Right hindlimb (tissue), 1 donor: ENCODE measurements at regions not wholly inside any gene's neighbourhood (a gene's known extent, or its start where the extent isn't known, plus 50 kb on each side); places are given as distances from the start of the nearest gene placed in this dataset.
A peak's percentile ranks its signal among the peaks of the same experiment; 100 is the strongest.

ENCODE experiments used
- DNase-seq: peaks from one replicate; pipeline ENCODE4 v3.0.0-alpha.2; 2018

GRCh38 chr18:43482600-43482999, 205.3 kb upstream of the SYT4 start:
- no peak for DNase-seq

DNA sequence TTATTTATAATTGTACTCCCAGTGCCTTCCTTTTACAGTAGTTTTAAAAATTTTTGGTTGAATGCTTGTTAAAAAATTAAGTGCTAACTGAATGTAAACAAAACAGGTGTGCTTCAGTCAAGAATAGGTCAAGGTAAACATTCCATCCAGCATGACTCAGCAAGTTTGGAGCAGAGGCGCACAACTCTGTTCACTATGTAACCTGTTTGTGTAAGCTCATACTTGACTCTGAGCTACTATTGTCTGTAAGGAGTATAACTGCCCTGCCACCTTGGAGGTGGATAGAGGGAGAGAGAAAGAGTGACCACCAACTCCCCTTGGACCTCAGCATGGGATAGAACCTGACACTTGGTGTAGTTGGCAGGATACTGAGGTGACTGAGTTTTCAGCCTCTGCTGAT, 207.4 kb upstream of the SYT4 start:
- no peak for DNase-seq

DNA sequence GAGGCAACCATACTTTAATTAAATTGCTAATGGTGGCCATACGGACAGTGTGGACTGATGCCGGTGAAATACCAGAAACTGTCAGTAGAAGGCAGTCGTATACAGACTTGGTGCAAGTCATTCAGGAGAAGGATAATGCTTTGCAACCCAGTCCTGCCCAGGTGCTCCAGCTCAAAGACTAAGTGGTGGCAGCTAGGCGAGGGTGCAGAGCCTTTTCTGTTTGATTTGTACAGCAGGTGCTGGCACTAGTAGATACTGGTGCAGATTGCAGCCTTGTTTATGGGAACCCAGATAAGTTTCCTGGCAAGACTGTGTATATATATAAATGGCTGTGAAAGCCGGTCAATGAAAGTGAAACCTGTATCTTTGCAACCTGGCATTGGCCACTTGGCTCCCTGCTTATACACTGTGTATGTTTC, 208.3 kb upstream of the SYT4 start:
- DNase-seq: no peak

- DNase-seq: no peak
These were observed 209.2 kb upstream of the SYT4 start for GRCh38 chr18:43486462-43486861.

DNA sequence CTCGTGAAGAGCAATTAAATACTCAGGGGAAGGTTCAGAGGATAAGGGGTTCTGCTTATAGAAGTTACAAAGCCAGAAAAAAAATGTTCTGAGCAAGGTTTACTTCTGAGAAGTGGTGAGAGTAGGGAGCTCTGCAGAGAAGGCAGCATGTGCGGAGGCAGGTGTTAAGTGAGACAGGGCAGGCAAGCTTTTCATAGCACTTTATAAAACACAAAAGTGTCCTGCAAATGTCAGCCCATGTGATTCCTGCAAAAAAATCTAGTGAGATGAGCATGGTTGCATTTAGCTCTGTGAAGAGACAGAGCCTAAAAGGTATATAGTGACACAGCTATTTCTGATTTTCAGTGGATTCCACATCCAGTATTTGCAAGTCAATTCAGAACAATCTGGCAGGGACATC, 223.8 kb upstream of the SYT4 start:
- DNase-seq: no peak

GRCh38 chr18:43506935-43507334, 229.6 kb upstream of the SYT4 start:
- no peak for DNase-seq

DNA sequence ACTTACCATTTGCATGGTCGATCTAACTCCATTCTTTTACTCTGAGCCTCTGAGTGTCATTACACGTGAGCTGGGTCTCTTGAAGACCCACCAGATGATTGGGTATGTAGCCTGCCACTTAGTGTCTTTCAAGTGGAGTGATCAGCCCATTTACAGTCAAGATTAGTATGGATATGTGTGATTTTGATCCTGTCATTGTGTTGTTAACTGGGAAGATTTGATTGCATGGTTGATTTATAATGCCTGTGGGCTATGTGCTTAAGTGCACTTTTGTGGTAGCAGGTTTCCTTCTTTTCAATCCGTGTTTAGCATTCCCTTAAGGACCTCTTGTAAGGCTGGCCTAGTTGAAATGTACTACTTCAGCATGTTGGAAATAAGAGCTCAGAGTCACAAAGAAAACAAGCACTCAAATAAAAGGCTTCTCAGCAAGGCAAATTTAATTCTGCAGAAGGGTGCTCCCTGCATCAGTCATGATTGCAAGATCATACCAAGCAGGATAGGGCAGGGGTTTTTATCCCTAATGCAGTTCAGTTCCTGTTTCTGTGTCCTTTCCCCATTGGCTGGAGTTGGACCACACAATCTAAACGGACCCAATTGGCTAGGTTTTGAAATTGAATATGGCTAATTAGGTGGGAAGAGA, 230.7 kb upstream of the SYT4 start:
- DNase-seq: no peak

GRCh38 chr18:43514747-43515146, 237.5 kb upstream of the SYT4 start:
- no peak for DNase-seq

DNA sequence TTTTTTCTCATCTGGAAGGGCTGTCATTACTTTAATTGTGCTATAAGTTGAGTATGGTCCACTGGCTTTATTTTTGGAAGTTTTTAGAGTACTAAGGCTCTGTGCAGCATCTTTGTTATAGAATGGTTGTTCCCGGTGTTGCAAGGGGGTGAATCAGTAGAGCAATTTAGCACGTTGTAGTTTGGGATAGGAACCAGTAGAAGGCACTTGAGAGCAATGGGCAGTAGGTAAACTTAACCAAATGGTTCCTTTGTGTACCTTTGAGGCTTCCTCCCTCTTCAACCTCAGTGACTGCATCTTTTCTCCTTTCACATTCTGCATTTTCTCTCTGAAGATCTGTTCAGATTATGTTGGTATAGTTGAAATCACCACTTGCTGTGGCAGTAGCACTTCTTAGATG, 238.2 kb upstream of the SYT4 start:
- DNase-seq: no peak

- no peak for DNase-seq
These were observed 247.0 kb upstream of the SYT4 start for GRCh38 chr18:43524260-43524659.

- DNase-seq: peak; percentile 35
These were observed 247.9 kb upstream of the SYT4 start for GRCh38 chr18:43525169-43525568.

- DNase-seq: peak; percentile 22
These were observed 249.3 kb upstream of the SYT4 start for GRCh38 chr18:43526426-43527145.

DNA sequence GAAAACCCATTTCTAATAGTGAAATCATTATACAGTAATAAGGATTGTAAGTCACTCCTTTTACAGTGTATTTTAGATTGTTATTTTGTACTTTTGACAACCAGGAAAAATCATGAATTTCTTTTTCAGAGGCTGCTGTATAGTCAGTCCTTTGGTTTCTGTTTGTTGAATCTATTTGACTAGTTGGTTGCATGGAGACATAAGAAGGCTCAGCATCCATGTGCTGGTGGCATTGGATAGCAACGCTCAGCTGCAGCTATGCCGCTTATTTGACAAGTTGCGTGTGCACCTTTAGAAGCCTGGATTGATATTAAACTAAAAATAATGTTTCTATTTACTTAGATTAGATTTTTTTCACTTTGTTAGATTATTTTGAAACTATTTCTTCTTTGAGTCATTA, 254.1 kb upstream of the SYT4 start:
- no peak for DNase-seq

- no peak for DNase-seq
These were observed 256.1 kb upstream of the SYT4 start for GRCh38 chr18:43533371-43533770.

DNA sequence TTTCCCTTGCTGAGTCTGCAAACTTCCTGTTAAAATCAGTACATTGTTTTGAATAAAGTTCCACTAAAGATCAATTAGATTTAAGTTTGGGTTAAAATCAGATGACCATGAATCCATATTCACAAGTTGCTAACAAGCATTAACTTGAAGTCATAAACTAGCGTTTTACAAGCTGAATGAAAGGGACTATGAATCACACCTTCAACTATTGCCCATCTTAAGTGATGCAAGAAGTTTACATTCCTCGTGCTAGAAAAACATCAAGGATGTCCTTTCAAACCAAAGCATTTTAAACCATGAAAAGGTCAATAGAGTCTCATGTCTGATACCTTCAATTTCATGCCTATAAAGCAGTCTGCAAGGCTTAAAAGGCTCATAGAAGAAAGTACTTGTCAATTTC, 257.2 kb upstream of the SYT4 start:
- DNase-seq: no peak

GRCh38 chr18:43539862-43540261, 262.6 kb upstream of the SYT4 start:
- no peak for DNase-seq

- DNase-seq: no peak
These were observed 264.7 kb upstream of the SYT4 start for GRCh38 chr18:43542016-43542415.

GRCh38 chr18:43543236-43543635, 265.9 kb upstream of the SYT4 start:
- no peak for DNase-seq

- no peak for DNase-seq
These were observed 270.2 kb upstream of the SYT4 start for GRCh38 chr18:43547456-43547855.

- no peak for DNase-seq
These were observed 282.2 kb upstream of the SYT4 start for GRCh38 chr18:43559507-43559906.

DNA sequence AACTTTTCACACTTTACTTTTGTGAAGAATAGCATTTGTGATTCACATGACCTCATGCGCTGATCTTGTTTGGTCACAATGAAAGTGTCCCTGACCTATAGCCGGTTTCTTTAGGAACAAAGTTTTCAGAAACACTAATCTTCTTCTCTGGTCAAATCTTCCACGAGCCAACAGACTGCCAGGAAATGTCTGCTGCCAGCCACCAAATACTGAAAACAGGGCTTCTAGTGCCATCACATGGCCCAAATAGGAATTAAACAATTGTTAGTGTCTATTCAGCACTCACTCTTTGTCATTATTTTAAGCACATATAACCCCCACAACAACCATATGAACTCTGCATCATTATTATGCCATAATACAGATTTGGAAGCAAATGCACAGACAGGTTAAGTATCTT, 286.5 kb upstream of the SYT4 start:
- DNase-seq: peak; percentile 37

- no peak for DNase-seq
These were observed 293.3 kb upstream of the SYT4 start for GRCh38 chr18:43570593-43570992.

GRCh38 chr18:43571078-43571689, 293.9 kb upstream of the SYT4 start:
- DNase-seq: no peak

- no peak for DNase-seq
These were observed 294.9 kb upstream of the SYT4 start for GRCh38 chr18:43572163-43572562.
